Mesenchymal stem cell (in vitro differentiated cells and primary cell): ENCODE measurements at regions not wholly inside any gene's neighbourhood (a gene's known extent, or its start where the extent isn't known, plus 50 kb on each side); places are given as distances from the start of the nearest gene placed in this dataset.

Experiments
- DNase-seq: peaks from one replicate; pipeline ENCODE4 v3.0.0-alpha.2; 2013
- H2AFZ ChIP-seq: one replicate; pipeline ENCODE4 v1.6.1; 2013; ENCODE audit warnings: low read depth, mild to moderate bottlenecking, control low read depth, inconsistent platforms, low read length, moderate library complexity
- H2AK5ac ChIP-seq: 2 replicates; pipeline ENCODE4 v1.6.1; 2013; ENCODE audit warnings: low read length, moderate library complexity, mild to moderate bottlenecking, inconsistent platforms; ENCODE audit not compliant: severe bottlenecking
- H2BK120ac ChIP-seq: one replicate; pipeline ENCODE4 v1.6.1; 2013; ENCODE audit warnings: low read depth, mild to moderate bottlenecking, inconsistent platforms, low read length, moderate library complexity
- H2BK12ac ChIP-seq, 2 experiments: one replicate each; pipeline ENCODE4 v1.6.1; 2013; ENCODE audit warnings: inconsistent platforms in 2 of 2, low read length in 2 of 2, mild to moderate bottlenecking in 2 of 2, moderate library complexity in 2 of 2, control low read depth in 1 of 2
- H2BK15ac ChIP-seq: one replicate; pipeline ENCODE4 v1.6.1; 2013; ENCODE audit warnings: mild to moderate bottlenecking, low read depth, inconsistent platforms; ENCODE audit not compliant: poor library complexity, severe bottlenecking
- H2BK5ac ChIP-seq: 2 replicates; pipeline ENCODE4 v1.6.1; 2013; ENCODE audit warnings: low read depth, mild to moderate bottlenecking, low read length, control low read depth, inconsistent platforms; ENCODE audit not compliant: poor library complexity, severe bottlenecking
- H3K14ac ChIP-seq, 2 experiments: one replicate each; pipeline ENCODE4 v1.6.1; 2013; ENCODE audit warnings: inconsistent platforms in 2 of 2, low read length in 2 of 2, control low read depth in 1 of 2, mild to moderate bottlenecking in 1 of 2, moderate library complexity in 1 of 2
- H3K18ac ChIP-seq, 2 experiments: one replicate each; pipeline ENCODE4 v1.6.1; 2013; ENCODE audit warnings: inconsistent platforms in 2 of 2, low read length in 2 of 2, control low read depth in 1 of 2, low read depth in 1 of 2, mild to moderate bottlenecking in 1 of 2
- H3K23ac ChIP-seq, 2 experiments: one replicate each; pipeline ENCODE4 v1.6.1; 2013; ENCODE audit warnings: inconsistent platforms in 2 of 2, low read length in 2 of 2, mild to moderate bottlenecking in 2 of 2, moderate library complexity in 2 of 2, control low read depth in 1 of 2
- H3K27ac ChIP-seq: 2 replicates; pipeline ENCODE4 v1.5.1; 2013; ENCODE audit warnings: mild to moderate bottlenecking, moderate library complexity, low read length, control low read depth, inconsistent platforms; ENCODE audit not compliant: poor library complexity, severe bottlenecking
- H3K27me3 ChIP-seq, 2 experiments: 2 replicates each; pipeline versions ENCODE4 v1.6.1 to v1.7.0; 2013; ENCODE audit warnings: low read length in 2 of 2, mild to moderate bottlenecking in 2 of 2, moderate library complexity in 2 of 2, control low read depth in 1 of 2, inconsistent platforms in 1 of 2; ENCODE audit not compliant: control insufficient read depth in 1 of 2, insufficient read depth in 1 of 2
- H3K36me3 ChIP-seq, 2 experiments: 2 replicates each; pipeline versions ENCODE4 v1.6.1 to v1.7.0; 2013; ENCODE audit warnings: low read length in 2 of 2, control low read depth in 1 of 2, inconsistent platforms in 1 of 2, low read depth in 1 of 2, mild to moderate bottlenecking in 1 of 2; ENCODE audit not compliant: insufficient read depth in 2 of 2, control insufficient read depth in 1 of 2
- H3K4ac ChIP-seq, 2 experiments: one replicate each; pipeline ENCODE4 v1.6.1; 2013; ENCODE audit warnings: inconsistent platforms in 2 of 2, low read length in 2 of 2, mild to moderate bottlenecking in 2 of 2, moderate library complexity in 2 of 2, control low read depth in 1 of 2, low read depth in 1 of 2
- H3K4me1 ChIP-seq: 2 replicates; pipeline ENCODE4 v1.6.1; 2013; ENCODE audit warnings: low read depth, low read length, control low read depth; ENCODE audit not compliant: control insufficient read depth, insufficient read depth
- H3K4me2 ChIP-seq: 2 replicates; pipeline ENCODE4 v1.6.1; 2013; ENCODE audit warnings: low read length, mild to moderate bottlenecking, inconsistent platforms; ENCODE audit not compliant: poor library complexity, severe bottlenecking
- H3K4me3 ChIP-seq, 2 experiments: 2 replicates each; pipeline versions ENCODE4 v1.5.1 to v1.7.0; 2013; ENCODE audit warnings: low read length in 2 of 2, mild to moderate bottlenecking in 2 of 2, control low read depth in 1 of 2, low read depth in 1 of 2; ENCODE audit not compliant: insufficient read depth in 1 of 2
- H3K79me1 ChIP-seq: replicated peaks from 2 replicates; pipeline ENCODE4 v1.6.1; 2013; ENCODE audit warnings: mild to moderate bottlenecking, control low read depth, low read length, inconsistent platforms; ENCODE audit not compliant: poor library complexity, severe bottlenecking
- H3K9ac ChIP-seq: 2 replicates; pipeline ENCODE4 v1.7.0; 2013; ENCODE audit warnings: mild to moderate bottlenecking, low read length, moderate library complexity
- H3K9me3 ChIP-seq: 2 replicates; pipeline ENCODE4 v1.7.0; 2013; ENCODE audit warnings: mild to moderate bottlenecking, low read length; ENCODE audit not compliant: control insufficient read depth
- H4K8ac ChIP-seq: one replicate; pipeline ENCODE4 v1.6.1; 2013; ENCODE audit warnings: inconsistent platforms, mild to moderate bottlenecking, low read length, moderate library complexity
- H4K91ac ChIP-seq: one replicate; pipeline ENCODE4 v1.6.1; 2013; ENCODE audit warnings: mild to moderate bottlenecking, low read length, inconsistent platforms
- WGBS: methylation state at CpG from one replicate; pipeline ENCODE4 v1.1.7; 2013; ENCODE audit warnings: mixed read lengths; 5-methylcytosine and 5-hydroxymethylcytosine counted together

- 98% methylated on average over 7 of the region's 9 CpGs for WGBS
- H3K27me3 ChIP-seq, result peaks cover 0 to 3% of the 10 kb centered on the region in 2 experiments
- no peak overlapping the region for H3K9ac ChIP-seq
- H3K4me1 ChIP-seq, result no peaks in the 10 kb centered on the region
- H3K36me3 ChIP-seq, result no peaks in the 10 kb centered on the region
- no peak overlapping the region for H4K91ac ChIP-seq
- H3K23ac ChIP-seq, result no peak overlapping the region
- no peak overlapping the region for H3K4me3 ChIP-seq
- no peak overlapping the region for H2BK15ac ChIP-seq
- H3K4me2 ChIP-seq, result no peak overlapping the region
- no peak overlapping the region for H3K14ac ChIP-seq
- H3K4ac ChIP-seq, result no peak overlapping the region
- H3K27ac ChIP-seq, result no peak overlapping the region
- no peak overlapping the region for H2BK120ac ChIP-seq
- H2AFZ ChIP-seq, result no peak overlapping the region
- DNase-seq, result no peak
- no peaks in the 10 kb centered on the region for H3K9me3 ChIP-seq
- no peak overlapping the region for H3K18ac ChIP-seq
- no peak overlapping the region for H2AK5ac ChIP-seq
- no peak overlapping the region for H2BK12ac ChIP-seq
- H4K8ac ChIP-seq, result no peak overlapping the region
- no peak overlapping the region for H2BK5ac ChIP-seq
- no peaks in the 10 kb centered on the region for H3K79me1 ChIP-seq
Observed at GRCh38 chr11:122451911-122452310, 203.6 kb upstream of the UBASH3B start.

GRCh38 chr11:122441666-122442035 is 213.9 kb upstream of the UBASH3B start:
- Histone ChIP-seq H3K4me3 (peak overlapping the region in 1 of 2 experiments; percentile 80), H3K79me1 (no peaks in the 10 kb centered on the region), H3K9ac (peak overlapping the region; percentile 93), H2BK15ac (no peak overlapping the region), H3K4me2 (no peak overlapping the region), H3K23ac (no peak overlapping the region), H4K91ac (no peak overlapping the region), H3K18ac (no peak overlapping the region), H2BK5ac (no peak overlapping the region), H3K9me3 (no peaks in the 10 kb centered on the region), H2AK5ac (no peak overlapping the region), H3K36me3 (no peaks in the 10 kb centered on the region), H3K14ac (no peak overlapping the region), H2BK12ac (no peak overlapping the region), H2BK120ac (no peak overlapping the region), H2AFZ (no peak overlapping the region), H4K8ac (no peak overlapping the region), H3K27me3 (peaks cover 0 to 41% of the 10 kb centered on the region in 2 experiments), H3K4ac (no peak overlapping the region), H3K4me1 (peaks cover 2% of the 10 kb centered on the region), H3K27ac (no peak overlapping the region)
- no peak for DNase-seq
- WGBS, result 26% methylated on average over 2 of the region's 3 CpGs

- no peak overlapping the region for H2AK5ac ChIP-seq
- under 1% methylated on average over 20 of the region's 28 CpGs for WGBS
Observed at GRCh38 chr11:122440811-122441665, 214.5 kb upstream of the UBASH3B start.

GRCh38 chr11:122439866-122440810 is 215.4 kb upstream of the UBASH3B start:
- Histone ChIP-seq H2BK5ac (no peak overlapping the region), H3K4me1 (peaks cover 2% of the 10 kb centered on the region)
- 20% methylated on average over 25 of the region's 29 CpGs for WGBS

More at GRCh38 chr11:122440811-122441665, 214.5 kb upstream of the UBASH3B start:
- Histone ChIP-seq H3K14ac (no peak overlapping the region), H3K4me1 (peaks cover 2% of the 10 kb centered on the region), H2AFZ (no peak overlapping the region), H3K9me3 (no peaks in the 10 kb centered on the region), H2BK120ac (no peak overlapping the region), H3K4ac (no peak overlapping the region), H2BK5ac (no peak overlapping the region), H3K23ac (no peak overlapping the region), H2BK12ac (no peak overlapping the region), H3K4me3 (peak overlapping the region in 1 of 2 experiments; percentile 80), H3K9ac (peak overlapping the region; percentile 93), H3K18ac (no peak overlapping the region), H3K36me3 (no peaks in the 10 kb centered on the region), H3K79me1 (no peaks in the 10 kb centered on the region), H3K27ac (no peak overlapping the region), H4K8ac (no peak overlapping the region), H3K27me3 (peaks cover 0 to 41% of the 10 kb centered on the region in 2 experiments), H4K91ac (no peak overlapping the region), H3K4me2 (peak overlapping the region; percentile 54), H2BK15ac (no peak overlapping the region)
- peak; percentile 18 for DNase-seq

More at GRCh38 chr11:122439866-122440810, 215.4 kb upstream of the UBASH3B start:
- no peak overlapping the region for H3K4ac ChIP-seq
- no peaks in the 10 kb centered on the region for H3K9me3 ChIP-seq
- peak overlapping the region; percentile 48 for H3K4me2 ChIP-seq
- no peak overlapping the region for H3K27ac ChIP-seq
- H4K91ac ChIP-seq, result no peak overlapping the region
- no peak overlapping the region for H3K23ac ChIP-seq
- no peak overlapping the region for H2BK12ac ChIP-seq
- H3K18ac ChIP-seq, result no peak overlapping the region
- no peak overlapping the region for H2AK5ac ChIP-seq
- H4K8ac ChIP-seq, result no peak overlapping the region
- no peaks in the 10 kb centered on the region for H3K79me1 ChIP-seq
- peak; percentile 51 for DNase-seq
- H2AFZ ChIP-seq, result no peak overlapping the region
- no peak overlapping the region for H2BK15ac ChIP-seq
- H3K14ac ChIP-seq, result no peak overlapping the region
- peak overlapping the region in 1 of 2 experiments; percentile 80 for H3K4me3 ChIP-seq
- H3K27me3 ChIP-seq, result peaks cover 0 to 41% of the 10 kb centered on the region in 2 experiments
- no peak overlapping the region for H2BK120ac ChIP-seq
- peak overlapping the region; percentile 93 for H3K9ac ChIP-seq
- no peaks in the 10 kb centered on the region for H3K36me3 ChIP-seq
